GM23338 (cell line): ENCODE measurements at regions not wholly inside any gene's neighbourhood (a gene's known extent, or its start where the extent isn't known, plus 50 kb on each side); places are given as distances from the start of the nearest gene placed in this dataset.

ENCODE experiments used
- CREB1 ChIP-seq: fragments of 250-450 bp; sonication (Bioruptor Pico); IDR thresholded peaks from 2 replicates; pipeline ENCODE4 v1.5.0; 2020; ENCODE audit warnings: low read depth, mild to moderate bottlenecking, moderate library complexity
- ETS1 ChIP-seq: IDR thresholded peaks from 2 replicates; pipeline ENCODE4 v1.6.1; 2016; ENCODE audit warnings: antibody characterized with exemption
- EZH2 ChIP-seq: fragments of 200-600 bp; sonication (generic); IDR thresholded peaks from one replicate; pipeline ENCODE4 v1.8.0; 2017; ENCODE audit warnings: antibody characterized with exemption, mild to moderate bottlenecking, low read depth; ENCODE audit not compliant: unreplicated experiment
- EZH2phosphoT487 ChIP-seq: fragments of 200-600 bp; sonication (generic); IDR thresholded peaks from one replicate; pipeline ENCODE4 v1.8.1; 2018; ENCODE audit warnings: antibody characterized with exemption; ENCODE audit not compliant: unreplicated experiment
- JUNB ChIP-seq: IDR thresholded peaks from one replicate; pipeline ENCODE4 v1.6.1; 2016; ENCODE audit warnings: antibody characterized with exemption; ENCODE audit not compliant: unreplicated experiment
- NANOG ChIP-seq: IDR thresholded peaks from 2 replicates; pipeline ENCODE4 v1.6.1; 2016; ENCODE audit warnings: antibody characterized with exemption, borderline replicate concordance
- POLR2AphosphoS5 ChIP-seq: IDR thresholded peaks from 2 replicates; pipeline ENCODE4 v1.6.1; 2016; ENCODE audit warnings: antibody characterized with exemption, low read depth
- STAT1 ChIP-seq: IDR thresholded peaks from one replicate; pipeline ENCODE4 v1.6.1; 2016; ENCODE audit warnings: antibody characterized with exemption; ENCODE audit not compliant: unreplicated experiment
- ZNF114 ChIP-seq: fragments of 250-450 bp; sonication (Bioruptor Pico); IDR thresholded peaks from 2 replicates; pipeline ENCODE4 v1.5.0; 2020; ENCODE audit warnings: mild to moderate bottlenecking, moderate library complexity
- ZNF331 ChIP-seq: fragments of 250-450 bp; sonication (Bioruptor Pico); IDR thresholded peaks from 2 replicates; pipeline ENCODE4 v1.5.0; 2020; ENCODE audit warnings: low read depth, mild to moderate bottlenecking, moderate library complexity
- ZNF462 ChIP-seq: fragments of 250-450 bp; sonication (Bioruptor Pico); IDR thresholded peaks from 2 replicates; pipeline ENCODE4 v1.5.0; 2020; ENCODE audit warnings: mild to moderate bottlenecking, moderate library complexity
- TF ChIP-seq, protein P1 (sequence below), 2 experiments: fragments of 200-600 bp in 1 of 2; sonication (generic) in 1 of 2; conservative IDR thresholded peaks; 2 replicates each; pipeline versions ENCODE4 v1.5.1 to v1.6.1; 2016 to 2017; ENCODE audit warnings: antibody characterized with exemption in 2 of 2, low read depth in 2 of 2, mild to moderate bottlenecking in 2 of 2, moderate library complexity in 1 of 2
- TF ChIP-seq, protein P2 (sequence below): IDR thresholded peaks from one replicate; pipeline ENCODE4 v1.6.1; 2018; ENCODE audit warnings: antibody characterized with exemption; ENCODE audit not compliant: unreplicated experiment

GRCh38 chr19:30068528-30069395 lies 126.7 kb downstream of the URI1 start:
- TF ChIP-seq, protein P1, sequence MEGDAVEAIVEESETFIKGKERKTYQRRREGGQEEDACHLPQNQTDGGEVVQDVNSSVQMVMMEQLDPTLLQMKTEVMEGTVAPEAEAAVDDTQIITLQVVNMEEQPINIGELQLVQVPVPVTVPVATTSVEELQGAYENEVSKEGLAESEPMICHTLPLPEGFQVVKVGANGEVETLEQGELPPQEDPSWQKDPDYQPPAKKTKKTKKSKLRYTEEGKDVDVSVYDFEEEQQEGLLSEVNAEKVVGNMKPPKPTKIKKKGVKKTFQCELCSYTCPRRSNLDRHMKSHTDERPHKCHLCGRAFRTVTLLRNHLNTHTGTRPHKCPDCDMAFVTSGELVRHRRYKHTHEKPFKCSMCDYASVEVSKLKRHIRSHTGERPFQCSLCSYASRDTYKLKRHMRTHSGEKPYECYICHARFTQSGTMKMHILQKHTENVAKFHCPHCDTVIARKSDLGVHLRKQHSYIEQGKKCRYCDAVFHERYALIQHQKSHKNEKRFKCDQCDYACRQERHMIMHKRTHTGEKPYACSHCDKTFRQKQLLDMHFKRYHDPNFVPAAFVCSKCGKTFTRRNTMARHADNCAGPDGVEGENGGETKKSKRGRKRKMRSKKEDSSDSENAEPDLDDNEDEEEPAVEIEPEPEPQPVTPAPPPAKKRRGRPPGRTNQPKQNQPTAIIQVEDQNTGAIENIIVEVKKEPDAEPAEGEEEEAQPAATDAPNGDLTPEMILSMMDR (conservative IDR thresholded peaks at IDR 0.05; ENCODE audit: low read depth in 2 of 2): no peak
- TF ChIP-seq EZH2phosphoT487: no peak
- no peak for TF ChIP-seq POLR2AphosphoS5
- TF ChIP-seq CREB1 (CRISPR knock-in tag): no peak
- TF ChIP-seq EZH2: no peak
- TF ChIP-seq NANOG: no peak
- TF ChIP-seq, protein P2, sequence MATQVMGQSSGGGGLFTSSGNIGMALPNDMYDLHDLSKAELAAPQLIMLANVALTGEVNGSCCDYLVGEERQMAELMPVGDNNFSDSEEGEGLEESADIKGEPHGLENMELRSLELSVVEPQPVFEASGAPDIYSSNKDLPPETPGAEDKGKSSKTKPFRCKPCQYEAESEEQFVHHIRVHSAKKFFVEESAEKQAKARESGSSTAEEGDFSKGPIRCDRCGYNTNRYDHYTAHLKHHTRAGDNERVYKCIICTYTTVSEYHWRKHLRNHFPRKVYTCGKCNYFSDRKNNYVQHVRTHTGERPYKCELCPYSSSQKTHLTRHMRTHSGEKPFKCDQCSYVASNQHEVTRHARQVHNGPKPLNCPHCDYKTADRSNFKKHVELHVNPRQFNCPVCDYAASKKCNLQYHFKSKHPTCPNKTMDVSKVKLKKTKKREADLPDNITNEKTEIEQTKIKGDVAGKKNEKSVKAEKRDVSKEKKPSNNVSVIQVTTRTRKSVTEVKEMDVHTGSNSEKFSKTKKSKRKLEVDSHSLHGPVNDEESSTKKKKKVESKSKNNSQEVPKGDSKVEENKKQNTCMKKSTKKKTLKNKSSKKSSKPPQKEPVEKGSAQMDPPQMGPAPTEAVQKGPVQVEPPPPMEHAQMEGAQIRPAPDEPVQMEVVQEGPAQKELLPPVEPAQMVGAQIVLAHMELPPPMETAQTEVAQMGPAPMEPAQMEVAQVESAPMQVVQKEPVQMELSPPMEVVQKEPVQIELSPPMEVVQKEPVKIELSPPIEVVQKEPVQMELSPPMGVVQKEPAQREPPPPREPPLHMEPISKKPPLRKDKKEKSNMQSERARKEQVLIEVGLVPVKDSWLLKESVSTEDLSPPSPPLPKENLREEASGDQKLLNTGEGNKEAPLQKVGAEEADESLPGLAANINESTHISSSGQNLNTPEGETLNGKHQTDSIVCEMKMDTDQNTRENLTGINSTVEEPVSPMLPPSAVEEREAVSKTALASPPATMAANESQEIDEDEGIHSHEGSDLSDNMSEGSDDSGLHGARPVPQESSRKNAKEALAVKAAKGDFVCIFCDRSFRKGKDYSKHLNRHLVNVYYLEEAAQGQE: no peak
- no peak for TF ChIP-seq JUNB
- TF ChIP-seq ZNF114: no peak
- no peak for TF ChIP-seq ETS1
- no peak for TF ChIP-seq STAT1
- no peak for TF ChIP-seq ZNF331 (CRISPR knock-in tag)
- TF ChIP-seq ZNF462: no peak
